SK-N-DZ (cell line): ENCODE measurements at regions not wholly inside any gene's neighbourhood (a gene's known extent, or its start where the extent isn't known, plus 50 kb on each side); places are given as distances from the start of the nearest gene placed in this dataset.

Experiments
- DNase-seq: peaks from one replicate; pipeline ENCODE4 v3.0.0-alpha.2; 2015; ENCODE audit warnings: low spot score

DNA sequence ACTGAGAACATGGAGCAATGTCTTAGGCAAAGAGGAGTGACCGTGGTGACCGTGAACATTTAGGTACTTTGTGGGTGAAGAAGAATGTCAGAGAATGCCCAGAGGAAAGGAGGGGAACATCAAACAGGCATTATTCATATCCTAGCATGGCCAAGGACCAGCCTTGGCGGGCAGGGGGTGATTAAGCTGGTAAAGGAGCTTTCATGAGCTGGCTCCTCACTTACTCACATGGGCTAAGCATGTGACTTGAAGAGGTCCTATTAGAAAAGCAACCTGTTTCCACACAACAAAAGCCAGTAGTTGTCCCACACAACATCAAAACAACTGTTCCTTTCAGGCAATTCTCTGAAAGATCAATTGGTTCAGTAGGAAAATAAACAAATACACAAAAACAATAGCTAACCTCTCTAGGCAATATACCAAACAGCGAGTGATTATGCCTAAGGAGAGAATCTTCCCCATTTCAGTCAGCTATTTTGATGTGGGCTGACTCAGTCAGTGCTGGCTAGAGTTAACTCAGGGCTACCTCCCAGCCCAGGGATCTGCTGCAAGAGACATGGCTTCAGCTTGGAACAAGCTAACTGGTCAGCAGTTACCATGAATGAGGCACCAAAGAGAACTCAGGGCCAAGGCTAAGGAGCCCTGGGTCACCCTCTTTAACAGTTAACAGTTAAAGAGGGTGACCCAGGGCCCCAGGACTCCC is 283.5 kb downstream of the ARHGAP12 start:
- no peak for DNase-seq

DNA sequence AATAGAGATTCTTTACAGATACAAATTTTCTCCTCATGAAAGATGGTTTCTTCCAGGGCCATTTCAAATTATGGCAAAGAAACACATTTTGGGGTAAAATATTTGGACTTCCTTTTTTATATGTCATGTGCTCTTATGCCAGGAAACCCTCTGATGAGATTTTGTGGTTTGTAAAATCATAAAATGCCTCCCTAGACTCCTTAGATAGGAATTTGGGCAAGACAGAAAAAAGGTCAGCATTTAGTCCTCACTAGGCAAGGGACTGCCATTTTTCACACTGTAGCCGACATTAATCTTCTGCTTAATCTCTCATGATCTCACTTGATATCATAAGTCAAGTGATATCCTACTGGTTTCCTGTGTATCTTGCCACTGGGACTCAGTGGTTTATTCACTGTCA is 286.4 kb downstream of the ARHGAP12 start:
- DNase-seq, result no peak

DNA sequence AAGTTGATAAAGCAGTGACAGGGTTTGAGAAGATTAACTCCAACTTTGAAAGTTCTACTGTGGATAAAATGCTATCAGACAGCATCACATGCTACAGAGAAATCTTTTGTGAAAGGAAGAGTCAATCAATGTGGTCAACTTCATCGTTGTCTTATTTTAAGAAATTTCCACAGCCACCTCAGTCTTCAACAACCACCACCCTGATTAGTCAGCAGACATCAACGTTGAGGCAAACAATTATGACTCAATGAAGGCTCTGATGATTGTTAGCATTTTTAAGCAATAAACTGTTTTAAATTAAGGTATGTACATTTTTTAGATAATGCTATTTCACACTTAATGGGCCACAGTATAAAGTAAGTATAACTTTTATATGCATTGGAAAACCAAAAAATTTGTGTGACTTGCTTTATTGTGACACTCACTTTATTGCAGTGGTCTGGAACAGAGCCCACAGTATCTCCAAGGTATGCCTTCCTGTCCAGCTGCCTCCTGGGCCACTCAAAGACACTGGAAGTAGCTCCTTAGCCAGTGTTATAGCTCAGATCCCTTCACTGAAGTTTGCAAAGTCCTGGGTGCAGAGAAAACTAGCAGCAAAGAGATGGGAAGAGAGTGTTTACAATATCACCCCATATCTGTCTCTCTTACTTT is 293.1 kb downstream of the ARHGAP12 start:
- no peak for DNase-seq

DNA sequence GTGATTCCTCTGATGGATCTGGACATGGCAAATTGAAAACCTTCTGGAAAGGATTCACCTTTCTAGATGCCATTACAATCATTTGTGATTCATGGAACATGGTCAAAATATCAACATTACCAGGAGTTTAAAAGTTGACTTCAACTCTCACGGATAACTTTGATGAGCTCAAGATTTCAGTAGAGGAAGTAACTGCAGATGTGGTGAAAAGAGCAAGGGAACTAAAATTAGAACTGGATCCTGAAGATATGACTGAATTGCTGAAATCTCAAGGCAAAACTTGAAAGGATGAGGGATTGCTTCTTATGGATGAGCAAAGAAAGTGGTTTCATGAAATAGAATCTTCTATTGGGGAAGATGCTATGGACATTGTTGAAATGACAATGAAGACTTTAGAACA is 293.6 kb downstream of the ARHGAP12 start:
- DNase-seq, result no peak

DNA sequence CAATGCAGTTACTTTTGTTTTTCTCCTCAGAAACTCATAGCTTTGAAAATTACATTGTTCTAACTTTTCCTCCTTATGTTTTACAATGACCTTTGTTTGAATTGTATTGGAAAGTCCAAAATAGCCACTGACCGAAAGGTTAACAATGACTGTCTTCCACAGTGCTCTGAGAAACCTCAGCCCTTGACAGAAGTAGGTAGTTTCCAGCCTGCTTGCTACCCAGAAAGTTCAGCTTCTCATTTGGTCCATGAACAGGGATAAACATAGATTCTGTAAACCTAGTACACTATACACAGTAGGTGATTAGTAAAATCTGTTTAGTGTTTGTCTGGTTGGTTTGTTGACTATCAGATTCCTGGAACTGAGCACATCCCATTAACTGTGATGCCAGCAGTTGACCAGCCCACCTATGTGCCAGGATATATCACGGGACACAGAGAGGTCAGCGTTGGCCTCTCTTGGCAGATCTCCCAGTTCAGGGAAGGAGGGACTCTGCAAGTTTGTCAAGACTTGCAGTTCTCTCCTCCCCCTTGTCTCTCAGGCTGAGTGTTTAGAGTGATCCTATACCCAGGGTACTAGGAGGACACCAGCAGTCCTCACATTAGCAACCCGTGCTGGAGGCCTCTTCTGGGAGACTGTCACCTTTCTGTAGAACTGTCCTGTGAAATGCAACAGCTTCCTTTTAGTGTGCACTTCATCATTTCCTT is 297.6 kb downstream of the ARHGAP12 start:
- no peak for DNase-seq

DNA sequence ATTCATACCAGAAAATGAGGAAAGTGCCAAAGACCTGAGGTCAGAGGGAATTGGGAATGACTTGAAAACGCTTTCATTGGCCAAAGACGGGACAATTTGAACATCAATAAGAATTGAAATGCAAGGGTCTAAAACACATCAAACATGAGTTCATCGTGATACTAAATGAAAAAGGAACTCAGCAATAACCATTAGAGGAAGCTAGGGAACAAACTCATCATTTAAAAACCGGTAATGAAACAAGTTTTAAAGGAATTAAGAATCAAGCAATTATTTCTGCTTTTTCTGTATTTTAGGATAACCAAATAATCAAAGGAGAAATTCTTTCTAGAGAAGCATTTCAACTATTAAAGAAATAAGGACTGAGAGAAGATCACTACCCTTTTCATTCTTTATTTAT is 303.1 kb downstream of the ARHGAP12 start:
- no peak for DNase-seq

DNA sequence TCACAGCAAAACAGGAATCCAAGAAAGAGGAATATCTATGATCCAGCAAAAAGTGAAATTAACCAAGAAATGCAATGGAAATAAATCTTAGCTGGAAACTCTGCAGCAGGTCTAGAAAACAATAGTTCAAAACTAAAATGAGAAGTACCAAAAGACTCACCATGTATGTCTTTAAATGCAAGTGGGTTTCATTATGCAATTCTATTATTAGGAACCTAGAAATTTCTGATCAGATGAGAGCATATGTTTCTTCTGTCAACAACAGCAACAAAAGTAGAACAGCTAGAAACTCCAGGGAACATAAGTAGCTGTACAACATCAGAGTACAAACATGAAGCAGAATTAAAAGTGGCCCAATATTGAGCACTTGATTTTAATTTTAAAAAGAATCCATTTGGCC is 304.0 kb downstream of the ARHGAP12 start:
- no peak for DNase-seq

DNA sequence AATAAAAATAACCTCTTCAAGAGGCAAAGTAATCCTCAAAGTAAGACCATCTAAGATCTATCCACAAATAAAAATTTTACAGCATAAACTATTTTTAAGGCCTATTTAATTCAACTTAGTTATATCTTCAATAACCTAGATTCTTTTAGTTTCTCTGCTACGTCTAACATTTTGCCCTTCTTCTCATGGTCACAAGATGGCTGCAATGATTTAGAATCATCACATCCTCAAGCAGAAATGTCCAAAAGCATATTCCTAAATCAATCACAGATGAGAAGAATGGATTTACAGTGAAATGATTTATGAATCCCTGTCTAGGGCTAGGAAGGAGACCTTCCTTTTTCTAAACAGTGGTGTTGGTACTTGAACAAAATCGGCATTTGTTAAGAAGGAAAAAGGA is 304.7 kb downstream of the ARHGAP12 start:
- DNase-seq, result no peak

DNA sequence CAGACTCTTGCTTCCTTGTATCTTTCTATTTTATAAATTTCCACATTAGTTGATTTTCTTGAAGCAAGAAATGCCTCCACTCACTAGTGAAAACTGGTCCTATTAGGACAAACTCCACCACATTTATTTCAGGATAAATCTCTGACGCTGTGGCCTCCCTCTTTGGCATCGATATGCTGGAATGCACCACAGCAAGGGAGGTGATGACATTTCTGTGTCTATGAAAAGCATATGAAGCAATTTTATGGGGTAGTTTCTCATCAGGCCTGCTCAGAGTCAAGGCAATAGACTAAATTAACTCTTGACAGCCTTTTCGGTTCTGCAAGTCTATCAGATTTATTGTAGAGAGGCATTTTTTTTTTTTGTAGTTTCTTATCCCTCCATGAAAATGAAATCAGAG is 304.4 kb downstream of the ZEB1 start:
- DNase-seq, result no peak

DNA sequence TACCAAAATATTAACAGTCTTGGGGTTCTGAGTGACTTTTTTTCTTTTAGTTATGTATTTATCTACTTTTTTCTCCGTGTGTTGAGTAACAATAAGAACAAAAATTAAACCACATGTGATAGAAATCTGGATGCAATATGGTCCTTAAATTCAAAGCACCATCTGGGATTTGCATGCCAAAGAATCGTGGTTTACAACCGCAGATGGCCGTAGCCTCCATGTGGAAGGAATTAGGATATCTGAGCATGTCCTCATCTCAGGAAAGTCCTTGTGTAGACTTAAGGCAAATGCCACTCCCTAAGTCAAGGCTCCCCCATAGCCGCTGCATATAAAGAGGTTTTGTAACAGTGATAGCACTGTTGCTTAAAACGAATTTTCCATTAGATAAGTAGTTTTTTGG is 304.0 kb downstream of the ZEB1 start:
- no peak for DNase-seq

DNA sequence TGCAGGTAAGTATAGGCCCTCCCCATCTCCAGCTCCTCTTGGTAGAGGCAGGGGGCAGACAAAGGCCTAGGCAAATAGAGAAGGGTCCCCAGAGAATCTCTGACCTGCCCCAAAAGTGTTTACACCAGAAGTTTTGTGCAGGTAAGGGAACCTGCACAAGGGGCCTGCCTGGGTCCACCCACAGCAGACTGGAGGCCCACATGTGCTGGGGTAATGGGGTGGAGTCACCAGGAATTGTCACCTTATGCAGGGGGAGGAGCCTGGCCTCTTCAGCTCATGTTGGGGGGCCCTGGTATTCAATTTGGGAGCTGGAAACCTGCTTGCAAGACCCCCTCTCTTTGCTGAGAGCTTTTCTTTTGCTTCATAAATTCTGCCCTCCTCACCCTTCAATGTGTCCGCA is 302.7 kb downstream of the ZEB1 start:
- DNase-seq, result no peak

DNA sequence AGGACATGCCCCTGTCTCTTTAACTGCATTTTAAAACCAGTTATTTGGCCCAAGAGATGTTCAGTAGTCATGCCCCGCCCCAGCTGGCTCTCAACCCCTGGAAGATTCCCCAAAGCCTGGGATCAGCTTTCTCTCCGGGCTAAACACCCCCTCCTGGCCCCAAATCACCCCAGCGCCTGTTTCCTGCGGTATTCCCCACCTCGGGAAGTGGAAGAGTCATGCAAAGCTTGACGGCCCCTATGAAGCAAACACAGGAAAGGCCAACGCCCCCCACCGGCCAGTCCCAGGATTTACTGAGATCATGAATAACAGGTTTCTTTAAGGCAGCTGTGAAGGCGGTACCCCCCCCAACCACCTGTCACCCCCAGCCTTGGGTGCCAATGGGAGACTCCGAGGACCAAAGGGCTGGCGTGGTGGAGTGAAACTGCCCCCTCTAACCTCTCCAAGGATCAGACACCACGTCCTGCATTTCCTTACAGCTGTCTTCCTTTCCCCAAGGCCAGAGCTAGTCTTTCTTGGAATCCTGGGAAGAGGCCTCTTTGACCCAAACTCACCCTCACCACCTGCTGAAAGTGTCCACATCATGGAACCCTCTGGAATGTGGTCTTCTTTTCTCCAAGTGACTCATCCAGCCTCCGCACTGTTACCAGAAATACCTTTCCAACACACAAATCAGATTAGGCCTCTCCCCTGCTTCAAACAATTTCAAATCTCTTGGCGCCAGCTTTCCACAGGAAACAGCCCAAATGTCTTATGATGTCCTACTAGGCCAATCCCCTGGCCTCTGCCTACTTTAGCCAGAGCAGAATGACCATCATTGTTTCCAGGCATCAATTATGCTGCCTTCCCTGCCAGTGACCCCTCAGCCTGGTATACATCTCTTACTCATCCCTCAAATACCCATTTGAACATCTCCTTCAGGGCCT is 301.5 kb downstream of the ZEB1 start:
- DNase-seq, result no peak

DNA sequence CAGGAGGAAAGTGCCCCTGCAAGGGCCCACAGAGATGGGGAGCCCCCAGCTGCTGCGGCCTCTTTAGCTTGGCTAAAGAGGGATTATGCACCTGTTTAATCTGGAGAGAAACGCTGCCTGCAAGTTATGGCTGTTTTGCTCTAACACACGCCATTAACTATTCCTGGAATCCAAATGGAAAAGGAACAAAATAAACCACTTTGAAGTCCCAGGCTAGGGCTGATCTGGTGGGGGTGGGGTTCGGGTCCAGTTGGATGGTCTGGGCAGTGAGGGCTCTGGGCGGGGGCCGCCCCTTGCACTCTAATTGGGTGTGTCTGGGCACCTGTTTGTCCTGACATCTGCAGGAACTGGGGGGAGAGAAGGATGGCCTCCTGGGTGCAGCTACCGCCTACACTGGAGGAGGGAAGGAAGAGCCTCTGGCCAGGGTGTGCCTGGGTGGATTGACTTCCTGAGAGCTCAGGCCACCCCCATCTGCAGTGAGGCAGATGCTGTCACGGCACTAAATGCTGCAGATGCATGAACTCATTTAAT is 300.6 kb downstream of the ZEB1 start:
- DNase-seq, result no peak

DNA sequence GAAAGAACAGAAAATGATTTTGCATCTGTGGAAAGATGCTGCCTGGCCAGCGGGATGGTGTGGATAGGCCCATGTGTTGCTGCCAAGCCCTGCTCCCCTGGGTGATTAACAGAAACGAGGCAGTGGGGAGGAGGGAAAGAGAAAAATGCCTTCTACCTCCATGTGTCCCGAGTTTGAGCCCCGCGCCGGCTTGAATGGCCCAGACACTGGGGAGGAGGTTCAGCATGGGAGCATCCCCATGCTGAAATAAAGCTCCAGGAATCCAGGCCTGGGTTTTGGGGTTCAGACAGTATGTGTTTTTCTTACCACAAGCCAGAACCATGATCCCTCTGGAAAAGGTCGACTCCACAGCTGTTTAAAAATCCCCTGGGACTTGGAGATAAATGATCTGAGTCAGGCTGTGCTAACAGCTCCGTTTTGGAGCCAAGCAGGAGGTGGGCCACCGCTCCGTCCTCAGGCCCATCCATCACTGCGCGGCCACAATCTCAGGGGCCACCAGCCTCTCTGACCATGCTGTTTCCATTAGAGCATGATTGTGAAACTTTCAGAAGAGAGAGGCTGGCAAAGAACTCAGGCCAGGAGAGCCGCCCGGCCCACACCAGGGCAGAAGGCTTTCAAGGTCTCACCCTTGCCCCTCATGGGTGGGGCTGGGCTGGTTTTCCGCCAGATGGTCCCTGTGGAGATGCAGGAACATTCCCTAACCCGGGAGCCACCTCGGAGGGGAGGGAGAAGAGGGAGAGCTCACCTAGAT is 299.7 kb downstream of the ZEB1 start:
- DNase-seq, result peak; percentile 19

DNA sequence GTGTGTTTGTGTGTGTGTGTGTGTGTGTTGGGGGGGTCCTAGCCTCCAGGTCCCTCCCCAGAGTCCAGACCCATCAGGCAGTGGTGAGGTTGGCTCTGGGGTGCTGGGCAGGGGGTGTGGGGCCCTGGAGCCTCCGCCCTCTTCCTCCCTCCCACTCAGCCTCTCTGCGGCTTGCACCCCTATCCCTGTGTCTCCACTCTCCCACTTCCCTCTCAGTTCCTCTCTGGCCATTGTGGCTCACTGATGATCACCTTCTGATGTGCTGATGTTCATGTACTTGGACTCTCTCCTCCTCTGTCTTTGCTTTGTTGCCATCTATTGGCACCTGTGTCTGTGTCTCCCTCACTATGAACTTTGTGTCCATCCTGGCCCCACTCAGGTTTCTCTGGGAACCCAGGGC is 298.7 kb downstream of the ZEB1 start:
- no peak for DNase-seq

DNA sequence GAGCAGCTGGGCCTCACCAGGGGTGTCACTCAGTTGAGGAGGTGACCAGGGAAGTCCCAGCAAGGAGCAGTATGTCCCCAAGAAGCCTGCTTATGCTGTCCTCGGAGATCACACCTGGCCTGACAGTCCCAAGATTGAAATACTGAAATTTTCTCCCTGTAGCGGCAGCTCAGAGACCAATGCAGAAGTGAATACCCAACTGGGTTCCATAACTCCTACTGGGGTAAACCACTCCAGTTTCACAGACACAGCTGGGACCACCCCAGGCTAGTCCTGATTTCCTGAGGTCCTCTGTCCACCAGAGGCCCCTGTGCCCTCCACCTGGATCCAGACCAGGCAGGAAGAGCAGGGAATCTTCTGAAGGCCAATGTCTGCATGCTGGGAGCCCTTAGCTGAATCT is 298.1 kb downstream of the ZEB1 start:
- no peak for DNase-seq

DNA sequence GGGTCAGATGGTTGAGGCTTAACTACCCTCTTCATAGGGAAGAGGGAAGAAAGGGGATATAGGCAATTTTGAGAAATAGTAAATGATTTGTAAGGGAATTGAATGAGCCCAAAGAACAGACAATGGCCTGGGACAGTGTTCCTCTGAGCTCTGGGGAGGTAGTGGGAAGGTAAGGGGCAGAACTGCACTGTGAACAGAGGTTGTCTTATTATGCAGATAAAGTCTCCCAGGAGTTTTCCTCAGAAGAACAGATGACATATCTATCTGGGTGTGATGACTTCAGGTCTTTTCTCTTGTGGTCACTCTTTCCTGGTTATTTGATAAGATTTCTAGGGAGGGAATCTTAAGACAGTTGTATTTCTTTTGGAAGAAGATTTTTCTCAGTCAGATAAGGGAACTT is 296.1 kb downstream of the ZEB1 start:
- no peak for DNase-seq

DNA sequence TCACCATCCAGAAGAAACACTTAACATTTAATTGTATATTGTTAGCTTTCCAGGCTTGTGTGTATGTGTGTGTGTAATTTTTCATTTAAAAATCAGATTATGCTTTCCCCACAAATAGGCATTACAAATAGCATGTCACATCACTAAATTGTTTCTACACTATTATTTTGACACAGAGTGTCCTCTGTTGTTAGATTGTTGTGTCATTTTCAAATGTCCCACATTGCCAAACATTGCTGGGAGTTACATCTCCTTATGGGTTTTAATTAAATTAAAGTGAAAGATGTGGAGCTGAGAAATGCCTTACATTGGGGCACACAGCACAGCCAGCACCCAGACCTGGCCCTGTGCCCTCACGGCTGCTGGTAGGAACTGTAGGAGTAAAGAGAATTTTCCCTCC is 295.6 kb downstream of the ZEB1 start:
- no peak for DNase-seq

DNA sequence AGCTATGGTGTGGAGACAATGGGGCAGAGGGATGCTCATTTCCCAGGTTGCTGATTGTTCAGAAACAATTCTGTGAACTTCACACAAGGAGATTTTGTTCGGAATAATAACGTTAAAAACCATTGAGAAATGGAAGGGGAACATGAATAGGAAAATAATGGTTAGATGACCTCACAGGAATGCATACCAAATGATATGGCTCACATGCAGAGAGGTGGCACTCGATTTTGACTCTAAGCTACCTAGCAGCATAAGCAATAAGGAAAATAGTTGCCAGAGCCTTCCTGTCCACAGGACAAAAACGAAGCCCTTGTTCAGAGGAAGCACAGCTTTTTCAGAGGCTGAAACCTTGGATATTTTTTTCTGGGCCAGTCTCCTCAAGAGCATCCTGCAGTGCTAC is 293.1 kb downstream of the ZEB1 start:
- DNase-seq, result no peak

DNA sequence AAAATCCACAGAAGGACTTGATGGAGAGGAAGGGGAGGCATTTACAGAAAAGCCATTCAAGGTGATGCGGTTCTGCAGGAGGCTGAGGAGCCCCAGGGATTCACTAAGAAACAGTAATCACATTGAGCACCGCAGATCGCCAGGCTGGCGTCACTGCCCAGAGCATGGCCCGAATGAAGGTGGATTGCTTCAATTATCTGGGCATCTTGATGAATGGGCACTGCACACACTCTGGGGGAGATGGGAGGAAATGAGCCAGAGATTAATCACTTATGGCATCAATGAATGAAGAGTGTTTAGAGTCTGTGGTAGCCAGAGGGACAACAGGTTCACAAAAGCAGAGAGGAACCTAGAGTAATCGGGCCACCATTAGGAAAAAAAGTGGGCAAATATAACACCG is 292.1 kb downstream of the ZEB1 start:
- DNase-seq, result no peak

DNA sequence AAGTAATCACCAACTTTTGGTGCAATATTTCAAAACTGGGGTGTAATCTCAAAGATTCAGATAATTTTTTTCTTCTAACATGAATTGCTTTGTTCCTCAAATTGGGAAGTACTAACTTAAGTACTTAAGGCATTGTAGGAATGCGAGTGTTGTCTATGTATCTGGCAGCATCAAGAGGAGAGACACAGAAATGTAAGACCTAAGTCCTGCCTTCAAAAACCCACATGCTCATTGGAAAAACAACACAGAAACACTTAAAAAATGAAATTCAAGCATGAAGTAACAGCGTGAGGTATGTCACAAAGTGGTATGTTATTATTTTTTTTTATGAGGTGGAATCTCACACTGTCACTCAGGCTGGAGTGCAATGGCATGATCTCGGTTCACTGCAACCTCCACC is 288.5 kb downstream of the ZEB1 start:
- no peak for DNase-seq
